ENCODE measurements at regions not wholly inside any gene's neighbourhood (a gene's known extent, or its start where the extent isn't known, plus 50 kb on each side); places are given as distances from the start of the nearest gene placed in this dataset.

DNA sequence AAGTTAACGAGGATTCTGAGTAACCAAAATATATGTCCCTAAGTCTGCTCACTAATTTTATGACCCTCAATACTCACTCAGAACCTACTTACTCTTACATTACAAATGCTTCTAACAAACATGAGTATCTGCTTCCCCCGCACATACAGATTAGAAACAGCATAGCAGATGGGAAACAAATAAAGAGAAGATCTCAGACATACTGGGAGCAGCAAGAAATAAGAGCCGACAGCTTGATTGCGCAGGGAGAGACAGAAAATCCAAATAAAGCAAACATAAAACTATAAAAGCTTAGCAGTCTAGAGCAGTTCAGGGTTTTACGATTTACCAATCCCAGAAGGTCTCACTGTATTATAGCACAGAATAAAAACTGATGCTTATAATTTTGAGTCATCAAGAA is 89.1 kb upstream of the DBX1 start (continued):
- TF ChIP-seq, protein P1, sequence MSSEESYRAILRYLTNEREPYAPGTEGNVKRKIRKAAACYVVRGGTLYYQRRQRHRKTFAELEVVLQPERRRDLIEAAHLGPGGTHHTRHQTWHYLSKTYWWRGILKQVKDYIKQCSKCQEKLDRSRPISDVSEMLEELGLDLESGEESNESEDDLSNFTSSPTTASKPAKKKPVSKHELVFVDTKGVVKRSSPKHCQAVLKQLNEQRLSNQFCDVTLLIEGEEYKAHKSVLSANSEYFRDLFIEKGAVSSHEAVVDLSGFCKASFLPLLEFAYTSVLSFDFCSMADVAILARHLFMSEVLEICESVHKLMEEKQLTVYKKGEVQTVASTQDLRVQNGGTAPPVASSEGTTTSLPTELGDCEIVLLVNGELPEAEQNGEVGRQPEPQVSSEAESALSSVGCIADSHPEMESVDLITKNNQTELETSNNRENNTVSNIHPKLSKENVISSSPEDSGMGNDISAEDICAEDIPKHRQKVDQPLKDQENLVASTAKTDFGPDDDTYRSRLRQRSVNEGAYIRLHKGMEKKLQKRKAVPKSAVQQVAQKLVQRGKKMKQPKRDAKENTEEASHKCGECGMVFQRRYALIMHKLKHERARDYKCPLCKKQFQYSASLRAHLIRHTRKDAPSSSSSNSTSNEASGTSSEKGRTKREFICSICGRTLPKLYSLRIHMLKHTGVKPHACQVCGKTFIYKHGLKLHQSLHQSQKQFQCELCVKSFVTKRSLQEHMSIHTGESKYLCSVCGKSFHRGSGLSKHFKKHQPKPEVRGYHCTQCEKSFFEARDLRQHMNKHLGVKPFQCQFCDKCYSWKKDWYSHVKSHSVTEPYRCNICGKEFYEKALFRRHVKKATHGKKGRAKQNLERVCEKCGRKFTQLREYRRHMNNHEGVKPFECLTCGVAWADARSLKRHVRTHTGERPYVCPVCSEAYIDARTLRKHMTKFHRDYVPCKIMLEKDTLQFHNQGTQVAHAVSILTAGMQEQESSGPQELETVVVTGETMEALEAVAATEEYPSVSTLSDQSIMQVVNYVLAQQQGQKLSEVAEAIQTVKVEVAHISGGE (tag by site-specific recombination; conservative IDR thresholded peaks at IDR 0.05; ENCODE audit: low read depth), result 0 out of 2 replicates have a peak, but pooled peaks have one; percentile 23
- TF ChIP-seq, protein P2, sequence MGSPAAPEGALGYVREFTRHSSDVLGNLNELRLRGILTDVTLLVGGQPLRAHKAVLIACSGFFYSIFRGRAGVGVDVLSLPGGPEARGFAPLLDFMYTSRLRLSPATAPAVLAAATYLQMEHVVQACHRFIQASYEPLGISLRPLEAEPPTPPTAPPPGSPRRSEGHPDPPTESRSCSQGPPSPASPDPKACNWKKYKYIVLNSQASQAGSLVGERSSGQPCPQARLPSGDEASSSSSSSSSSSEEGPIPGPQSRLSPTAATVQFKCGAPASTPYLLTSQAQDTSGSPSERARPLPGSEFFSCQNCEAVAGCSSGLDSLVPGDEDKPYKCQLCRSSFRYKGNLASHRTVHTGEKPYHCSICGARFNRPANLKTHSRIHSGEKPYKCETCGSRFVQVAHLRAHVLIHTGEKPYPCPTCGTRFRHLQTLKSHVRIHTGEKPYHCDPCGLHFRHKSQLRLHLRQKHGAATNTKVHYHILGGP (tag by site-specific recombination; IDR thresholded peaks at IDR 0.05), result no peak
- TF ChIP-seq OVOL3 (tag by site-specific recombination; IDR thresholded peaks at IDR 0.05) (peak; percentile 48; the same call in 1 of the 2 replicates), SALL2 (tag by site-specific recombination; IDR thresholded peaks at IDR 0.05; ENCODE audit: borderline replicate concordance) (no peak), ZNF202 (tag by site-specific recombination; IDR thresholded peaks at IDR 0.05; ENCODE audit: borderline replicate concordance) (no peak), EGR2 (tag by site-specific recombination; IDR thresholded peaks at IDR 0.05; ENCODE audit: low read depth) (peak; percentile 20; the same call in 1 of the 2 replicates), WT1 (tag by site-specific recombination; IDR thresholded peaks at IDR 0.05) (0 out of 2 replicates have a peak, but pooled peaks have one; percentile 38), ZNF157 (tag by site-specific recombination; IDR thresholded peaks at IDR 0.05) (no peak), ZNF843 (tag by site-specific recombination; IDR thresholded peaks at IDR 0.05) (0 out of 2 replicates have a peak, but pooled peaks have one; percentile 41)
- TF ChIP-seq, protein P3, sequence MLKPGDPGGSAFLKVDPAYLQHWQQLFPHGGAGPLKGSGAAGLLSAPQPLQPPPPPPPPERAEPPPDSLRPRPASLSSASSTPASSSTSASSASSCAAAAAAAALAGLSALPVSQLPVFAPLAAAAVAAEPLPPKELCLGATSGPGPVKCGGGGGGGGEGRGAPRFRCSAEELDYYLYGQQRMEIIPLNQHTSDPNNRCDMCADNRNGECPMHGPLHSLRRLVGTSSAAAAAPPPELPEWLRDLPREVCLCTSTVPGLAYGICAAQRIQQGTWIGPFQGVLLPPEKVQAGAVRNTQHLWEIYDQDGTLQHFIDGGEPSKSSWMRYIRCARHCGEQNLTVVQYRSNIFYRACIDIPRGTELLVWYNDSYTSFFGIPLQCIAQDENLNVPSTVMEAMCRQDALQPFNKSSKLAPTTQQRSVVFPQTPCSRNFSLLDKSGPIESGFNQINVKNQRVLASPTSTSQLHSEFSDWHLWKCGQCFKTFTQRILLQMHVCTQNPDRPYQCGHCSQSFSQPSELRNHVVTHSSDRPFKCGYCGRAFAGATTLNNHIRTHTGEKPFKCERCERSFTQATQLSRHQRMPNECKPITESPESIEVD (tag by site-specific recombination; IDR thresholded peaks at IDR 0.05), result peak; percentile 87
- TF ChIP-seq, protein P4, sequence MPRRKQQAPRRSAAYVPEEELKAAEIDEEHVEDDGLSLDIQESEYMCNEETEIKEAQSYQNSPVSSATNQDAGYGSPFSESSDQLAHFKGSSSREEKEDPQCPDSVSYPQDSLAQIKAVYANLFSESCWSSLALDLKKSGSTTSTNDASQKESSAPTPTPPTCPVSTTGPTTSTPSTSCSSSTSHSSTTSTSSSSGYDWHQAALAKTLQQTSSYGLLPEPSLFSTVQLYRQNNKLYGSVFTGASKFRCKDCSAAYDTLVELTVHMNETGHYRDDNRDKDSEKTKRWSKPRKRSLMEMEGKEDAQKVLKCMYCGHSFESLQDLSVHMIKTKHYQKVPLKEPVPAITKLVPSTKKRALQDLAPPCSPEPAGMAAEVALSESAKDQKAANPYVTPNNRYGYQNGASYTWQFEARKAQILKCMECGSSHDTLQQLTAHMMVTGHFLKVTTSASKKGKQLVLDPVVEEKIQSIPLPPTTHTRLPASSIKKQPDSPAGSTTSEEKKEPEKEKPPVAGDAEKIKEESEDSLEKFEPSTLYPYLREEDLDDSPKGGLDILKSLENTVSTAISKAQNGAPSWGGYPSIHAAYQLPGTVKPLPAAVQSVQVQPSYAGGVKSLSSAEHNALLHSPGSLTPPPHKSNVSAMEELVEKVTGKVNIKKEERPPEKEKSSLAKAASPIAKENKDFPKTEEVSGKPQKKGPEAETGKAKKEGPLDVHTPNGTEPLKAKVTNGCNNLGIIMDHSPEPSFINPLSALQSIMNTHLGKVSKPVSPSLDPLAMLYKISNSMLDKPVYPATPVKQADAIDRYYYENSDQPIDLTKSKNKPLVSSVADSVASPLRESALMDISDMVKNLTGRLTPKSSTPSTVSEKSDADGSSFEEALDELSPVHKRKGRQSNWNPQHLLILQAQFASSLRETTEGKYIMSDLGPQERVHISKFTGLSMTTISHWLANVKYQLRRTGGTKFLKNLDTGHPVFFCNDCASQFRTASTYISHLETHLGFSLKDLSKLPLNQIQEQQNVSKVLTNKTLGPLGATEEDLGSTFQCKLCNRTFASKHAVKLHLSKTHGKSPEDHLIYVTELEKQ (tag by site-specific recombination; IDR thresholded peaks at IDR 0.05; ENCODE audit: borderline replicate concordance), result peak; percentile 58; the same call in 1 of the 2 replicates

DNA sequence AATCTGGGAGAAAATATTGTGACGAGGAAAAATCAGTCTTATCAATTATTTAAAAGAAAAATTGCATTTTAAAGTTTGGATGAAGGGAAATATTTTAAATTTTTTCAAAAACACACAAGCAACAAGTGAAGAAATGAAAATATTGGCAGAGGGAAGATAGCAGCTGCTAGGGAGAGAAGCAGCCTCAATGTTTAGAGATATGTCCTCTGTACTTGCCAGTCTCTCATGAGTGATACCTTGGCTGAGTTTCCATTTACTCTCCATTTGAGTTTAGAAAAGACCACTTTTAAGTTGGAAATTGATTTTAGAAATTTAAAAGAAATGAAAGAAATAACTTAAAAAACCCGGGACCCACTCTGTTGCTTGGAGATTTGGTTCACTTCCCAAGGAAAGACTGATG is 88.6 kb upstream of the DBX1 start:
- ChIA-PET POLR2A (no interaction called here), CTCF (interaction anchor here (0.7 kb wide), 1 partner anchor 121 kb away, joined by 3 read pairs; no protein-coding TSS in a partner anchor)
- H3K4me1 ChIP-seq (ENCODE audit: control insufficient read depth, insufficient read depth, low read length), result peaks cover 9% of the 10 kb centered on the region
- no peak overlapping the region for H3K27ac ChIP-seq (ENCODE audit: extremely low read depth, low read depth, low read length)
- 0 out of 2 replicates have a peak, but pooled peaks have one; percentile 14 for TF ChIP-seq SCRT2 (tag by site-specific recombination; IDR thresholded peaks at IDR 0.05)
- TF ChIP-seq ZNF548 (tag by site-specific recombination; IDR thresholded peaks at IDR 0.05), result no peak
- H3K36me3 ChIP-seq (ENCODE audit: control insufficient read depth in 2 of 2, insufficient read depth in 1 of 2, low read length in 2 of 2), result no peaks in the 10 kb centered on the region
- no peak overlapping the region for H3K4me3 ChIP-seq (ENCODE audit: low read depth, low read length)
- H3K9me3 ChIP-seq (ENCODE audit: control insufficient read depth, insufficient read depth, low read depth, low read length), result no peaks in the 10 kb centered on the region
